ENCODE measurements at regions not wholly inside any gene's neighbourhood (a gene's known extent, or its start where the extent isn't known, plus 50 kb on each side); places are given as distances from the start of the nearest gene placed in this dataset.
"Not testable (repeated sequence)": the region's sequence is repeated elsewhere in the genome, so short reads cannot be mapped to it uniquely, and the experiment has no call there.

DNA sequence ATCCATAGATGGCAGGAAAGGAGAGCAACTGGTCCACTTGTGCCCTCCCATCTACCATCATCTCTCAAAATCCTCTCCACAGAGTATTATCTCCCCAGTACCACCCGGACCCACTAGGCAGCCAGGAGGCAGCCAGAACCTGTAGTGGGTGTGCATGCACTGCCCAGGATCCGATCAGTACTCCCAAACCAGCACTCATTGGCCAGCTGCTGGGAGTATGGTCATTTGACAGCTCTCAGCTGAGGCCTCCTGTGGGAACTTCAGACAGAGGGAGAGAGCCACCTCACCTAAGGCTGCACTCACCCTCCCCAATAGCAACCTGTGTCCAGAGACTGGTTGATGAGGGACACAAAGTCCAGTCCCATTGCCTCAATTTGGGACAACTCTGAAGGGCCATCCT lies 286.0 kb downstream of the TRIM36 start:
- TF ChIP-seq CTCF (conservative IDR thresholded peaks at IDR 0.05): no peak
- H3K27ac ChIP-seq: no peak overlapping the region

GRCh38 chr5:114859438-114859735 lies 310.3 kb downstream of the TRIM36 start:
- H3K27ac ChIP-seq: no peak overlapping the region
- TF ChIP-seq CTCF (conservative IDR thresholded peaks at IDR 0.05): no peak

- no peak for TF ChIP-seq CTCF (conservative IDR thresholded peaks at IDR 0.05)
- H3K27ac ChIP-seq: no peak overlapping the region
These were observed 310.9 kb downstream of the TRIM36 start for GRCh38 chr5:114858665-114859437.

- no peak for TF ChIP-seq CTCF (conservative IDR thresholded peaks at IDR 0.05)
- no peak overlapping the region for H3K27ac ChIP-seq
These were observed 311.7 kb downstream of the TRIM36 start for GRCh38 chr5:114857941-114858551.

DNA sequence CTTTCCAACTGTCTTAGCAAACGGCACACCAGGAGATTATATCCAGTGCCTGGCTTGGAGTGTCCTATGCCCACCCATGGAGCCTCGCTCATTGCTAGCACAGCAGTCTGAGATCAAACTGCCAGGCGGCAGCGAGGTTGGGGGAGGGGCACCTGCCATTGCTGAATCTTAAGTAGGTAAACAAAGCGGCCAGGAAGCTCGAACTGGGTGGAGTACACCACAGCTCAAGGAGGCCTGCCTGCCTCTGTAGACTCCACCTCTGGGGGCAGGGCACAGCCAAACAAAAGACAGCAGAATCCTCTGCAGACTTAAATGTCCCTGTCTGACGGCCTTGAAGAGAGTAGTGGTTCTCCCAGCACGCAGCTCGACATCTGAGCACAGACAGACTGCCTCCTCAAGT lies 325.0 kb downstream of the TRIM36 start:
- H3K27ac ChIP-seq: not testable (repeated sequence)

DNA sequence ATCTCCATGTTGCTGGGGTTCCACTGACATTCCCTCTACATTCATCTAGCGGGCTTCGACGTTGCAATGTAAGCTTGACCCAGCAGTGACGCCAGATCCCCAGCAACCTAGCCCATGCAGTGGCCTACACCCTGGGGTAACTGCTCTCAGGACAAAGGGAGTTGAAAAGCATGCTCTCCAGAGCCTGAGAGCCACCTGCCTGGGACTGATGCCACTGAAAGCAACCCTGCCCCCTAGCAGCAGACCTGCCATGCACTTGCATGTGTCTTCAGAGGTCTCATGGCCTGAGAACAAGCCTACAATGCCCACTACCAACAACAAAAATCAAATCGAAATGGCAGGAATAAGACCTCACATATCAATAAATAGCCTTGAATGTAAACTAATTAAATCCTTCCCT lies 330.3 kb downstream of the TRIM36 start:
- TF ChIP-seq CTCF (conservative IDR thresholded peaks at IDR 0.05): no peak
- peak overlapping the region; percentile 34; the same call in 1 of the 2 replicates for H3K27ac ChIP-seq

- peak overlapping the region; percentile 34; the same call in 1 of the 2 replicates for H3K27ac ChIP-seq
- TF ChIP-seq CTCF (conservative IDR thresholded peaks at IDR 0.05): no peak
These were observed 330.8 kb downstream of the TRIM36 start for GRCh38 chr5:114838937-114839336.

GRCh38 chr5:114830114-114830513 lies 339.6 kb downstream of the TRIM36 start:
- TF ChIP-seq CTCF (conservative IDR thresholded peaks at IDR 0.05): no peak

More at GRCh38 chr5:114830114-114830513, 339.6 kb downstream of the TRIM36 start:
- no peak overlapping the region for H3K27ac ChIP-seq

Measured in VCaP (cell line).